ENCODE measurements at regions not wholly inside any gene's neighbourhood (a gene's known extent, or its start where the extent isn't known, plus 50 kb on each side); places are given as distances from the start of the nearest gene placed in this dataset.

DNA sequence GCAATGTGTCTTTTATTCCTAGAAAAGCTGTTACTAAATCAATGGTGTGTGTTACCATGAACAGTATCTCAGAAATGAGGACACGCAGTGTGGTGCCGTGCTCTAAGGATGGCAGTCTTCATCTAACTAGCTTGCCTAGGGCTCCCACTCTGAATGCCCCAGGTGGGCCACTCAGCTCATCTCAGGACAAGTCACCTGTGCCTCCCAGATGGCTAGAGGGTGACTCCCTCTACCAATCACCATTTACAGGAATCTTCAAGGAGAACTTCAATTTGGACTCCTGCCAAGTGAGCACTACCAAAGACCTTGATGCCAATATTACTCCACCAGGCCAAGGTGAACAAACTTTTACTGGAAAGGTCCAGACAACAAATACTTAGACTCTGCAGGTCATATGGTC, 202.8 kb upstream of the FOXQ1 start:
- in situ Hi-C loops (cut with MboI; ENCODE audit: low pct_unique_long_range_greater_than_20kb, low sequenced_read_pairs, unreplicated experiment), result no loop called here
- TF ChIP-seq CTCF (IDR thresholded peaks at IDR 0.05; ENCODE audit: extremely low read depth, insufficient read depth, missing control alignments), result no peak
- no peak for DNase-seq (ENCODE audit: low spot score)

- no peak for TF ChIP-seq CTCF (IDR thresholded peaks at IDR 0.05; ENCODE audit: extremely low read depth, insufficient read depth, missing control alignments)
- no peak for DNase-seq (ENCODE audit: low spot score)
- in situ Hi-C loops (cut with MboI; ENCODE audit: low pct_unique_long_range_greater_than_20kb, low sequenced_read_pairs, unreplicated experiment), result no loop called here
Observed at GRCh38 chr6:1108198-1108597, 203.7 kb upstream of the FOXQ1 start.

DNA sequence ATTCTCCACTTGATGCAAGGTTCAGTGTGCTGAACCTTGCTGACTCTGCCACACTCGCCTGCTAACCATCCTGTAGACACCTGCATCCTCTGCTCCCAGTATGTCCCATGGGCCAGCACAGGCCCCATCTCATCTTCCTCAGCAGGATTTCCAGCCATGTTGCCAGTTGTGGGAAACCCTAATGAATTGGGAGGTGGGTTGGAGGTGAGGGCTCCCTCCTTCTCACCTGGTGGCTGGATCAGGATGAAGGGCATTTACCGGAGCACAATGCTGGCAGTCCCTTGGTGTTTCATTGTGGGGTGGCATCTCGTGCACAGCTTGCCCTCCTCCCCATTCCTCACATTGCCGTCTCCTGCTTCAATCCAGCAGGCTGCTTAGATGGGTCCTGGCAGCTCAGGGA, 204.3 kb upstream of the FOXQ1 start:
- in situ Hi-C loops (cut with MboI; ENCODE audit: low pct_unique_long_range_greater_than_20kb, low sequenced_read_pairs, unreplicated experiment), result no loop called here
- no peak for TF ChIP-seq CTCF (IDR thresholded peaks at IDR 0.05; ENCODE audit: extremely low read depth, insufficient read depth, missing control alignments)
- no peak for DNase-seq (ENCODE audit: low spot score)

DNA sequence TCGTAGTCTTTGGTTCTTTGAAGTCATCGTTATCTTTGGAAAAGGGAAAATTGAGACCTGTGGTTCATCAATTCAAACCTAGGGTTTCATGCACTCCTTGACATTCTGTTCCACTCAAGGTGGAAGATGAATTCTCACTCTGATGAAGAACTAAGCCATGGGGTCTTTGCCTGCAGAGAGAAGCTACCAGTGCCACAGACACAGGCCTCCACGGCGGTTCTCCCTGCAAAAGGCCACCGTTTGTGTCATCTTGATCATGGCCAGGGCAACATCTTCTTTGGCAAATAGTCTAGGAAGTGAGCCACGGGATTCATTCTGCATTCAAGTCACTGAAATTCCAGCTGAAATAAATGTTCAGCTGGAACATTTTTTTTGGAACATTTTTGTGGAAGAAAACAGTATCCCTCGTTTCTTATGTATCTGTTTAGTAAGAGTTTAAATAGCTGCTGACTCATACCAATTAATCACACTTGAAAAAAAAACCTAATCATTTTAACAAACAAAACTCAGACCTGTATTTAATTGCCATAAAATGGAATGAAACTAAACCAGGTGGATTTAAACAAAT, 206.0 kb upstream of the FOXQ1 start:
- TF ChIP-seq CTCF (IDR thresholded peaks at IDR 0.05; ENCODE audit: extremely low read depth, insufficient read depth, missing control alignments), result no peak
- in situ Hi-C loops (cut with MboI; ENCODE audit: low pct_unique_long_range_greater_than_20kb, low sequenced_read_pairs, unreplicated experiment), result no loop called here
- DNase-seq (ENCODE audit: low spot score), result no peak

GRCh38 chr6:1104988-1105670, 206.8 kb upstream of the FOXQ1 start:
- no peak for DNase-seq (ENCODE audit: low spot score)
- in situ Hi-C loops (cut with MboI; ENCODE audit: low pct_unique_long_range_greater_than_20kb, low sequenced_read_pairs, unreplicated experiment), result no loop called here
- no peak for TF ChIP-seq CTCF (IDR thresholded peaks at IDR 0.05; ENCODE audit: extremely low read depth, insufficient read depth, missing control alignments)

GRCh38 chr6:1103945-1104623, 207.8 kb upstream of the FOXQ1 start:
- TF ChIP-seq CTCF (IDR thresholded peaks at IDR 0.05; ENCODE audit: extremely low read depth, insufficient read depth, missing control alignments), result no peak
- in situ Hi-C loops (cut with MboI; ENCODE audit: low pct_unique_long_range_greater_than_20kb, low sequenced_read_pairs, unreplicated experiment), result no loop called here
- DNase-seq (ENCODE audit: low spot score), result no peak
